Mesothelial cell of epicardium (in vitro differentiated cells): ENCODE measurements at regions not wholly inside any gene's neighbourhood (a gene's known extent, or its start where the extent isn't known, plus 50 kb on each side); places are given as distances from the start of the nearest gene placed in this dataset.

Experiments used
- DNase-seq, 2 experiments: peaks; one replicate each; pipeline ENCODE4 v3.0.0; 2021; ENCODE audit warnings: low spot score in 2 of 2; ENCODE audit not compliant: unreplicated experiment in 2 of 2
- H3K27ac Mint-ChIP-seq: 2 replicates; pipeline ENCODE4 v1.8.0; 2021; ENCODE audit warnings: mixed read lengths
- H3K27me3 Mint-ChIP-seq: 2 replicates; pipeline ENCODE4 v1.8.0; 2021; ENCODE audit warnings: low read depth, mixed read lengths
- H3K36me3 Mint-ChIP-seq: 2 replicates; pipeline ENCODE4 v1.8.0; 2021; ENCODE audit warnings: mixed read lengths
- H3K4me1 Mint-ChIP-seq: 2 replicates; pipeline ENCODE4 v1.8.0; 2021; ENCODE audit warnings: mixed read lengths
- H3K4me3 Mint-ChIP-seq: 2 replicates; pipeline ENCODE4 v1.8.0; 2021; ENCODE audit warnings: mild to moderate bottlenecking, moderate library complexity, mixed read lengths
- H3K9me3 Mint-ChIP-seq: 2 replicates; pipeline ENCODE4 v1.8.0; 2021; ENCODE audit warnings: mixed read lengths
- CTCF ChIP-seq: fragments of 200-600 bp; sonication (generic); IDR thresholded peaks from one replicate; pipeline ENCODE4 v1.5.0; 2021; ENCODE audit warnings: antibody characterized with exemption; ENCODE audit not compliant: unreplicated experiment

DNA sequence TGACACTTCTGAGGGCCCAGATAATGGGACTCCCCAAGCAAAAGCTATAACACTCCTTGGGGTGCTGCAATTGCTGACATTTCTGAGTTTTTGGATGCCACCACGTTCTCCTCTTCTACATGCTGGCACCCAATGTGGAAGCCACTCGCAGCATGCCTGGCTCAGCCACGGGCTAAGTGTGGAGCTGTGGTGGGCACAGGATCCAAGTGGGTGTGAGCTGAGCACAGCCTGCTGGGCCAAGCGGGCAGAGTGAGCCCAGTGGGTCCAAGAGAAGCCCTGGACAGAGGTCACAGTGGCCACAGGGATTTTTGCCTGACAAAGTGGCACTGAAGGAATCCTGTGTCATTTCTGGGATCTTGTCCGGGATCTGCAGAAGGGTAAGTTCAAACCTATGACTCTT, 213.2 kb downstream of the C6orf118 start:
- Mint-ChIP-seq H3K27ac (no peak overlapping the region), H3K36me3 (no peaks in the 10 kb centered on the region), H3K9me3 (peaks cover 42% of the 10 kb centered on the region), H3K4me3 (no peak overlapping the region), H3K27me3 (no peaks in the 10 kb centered on the region), H3K4me1 (no peaks in the 10 kb centered on the region)
- TF ChIP-seq CTCF, result no peak
- no peak for DNase-seq

DNA sequence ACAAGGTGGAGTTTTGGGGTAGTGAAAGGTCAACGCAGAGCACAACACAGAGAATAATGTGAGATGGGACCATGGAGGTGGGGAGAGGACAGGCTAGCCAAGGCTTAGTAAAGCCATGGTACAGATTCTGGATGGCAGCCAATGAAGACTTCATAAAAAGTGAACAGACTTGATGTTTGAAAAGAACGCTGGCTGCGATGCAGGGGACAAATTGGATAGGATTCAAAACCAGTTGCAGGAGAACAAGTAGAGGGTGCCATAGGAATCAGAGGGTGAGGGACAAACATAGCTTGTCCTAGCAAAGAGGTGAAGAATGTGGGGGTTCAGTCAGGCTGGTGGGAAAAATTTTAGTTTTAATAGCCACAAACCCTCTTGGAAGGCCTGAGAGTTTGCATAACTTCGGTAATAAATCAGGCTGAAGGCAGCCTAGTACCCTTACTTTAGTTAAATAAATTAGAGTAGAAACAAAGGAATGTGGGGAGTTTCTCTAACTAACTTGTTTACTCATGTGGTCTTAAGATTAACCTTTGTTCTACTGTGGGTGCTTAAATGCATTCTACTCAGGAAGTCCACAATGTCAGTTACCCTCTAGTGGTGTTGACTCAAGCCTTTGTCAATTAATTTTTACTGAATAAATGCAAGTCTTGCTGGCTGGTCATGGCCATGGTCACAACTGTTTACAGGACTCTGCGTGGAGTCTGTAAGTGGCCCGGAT, 216.4 kb downstream of the C6orf118 start:
- Mint-ChIP-seq H3K4me1 (no peaks in the 10 kb centered on the region), H3K4me3 (no peak overlapping the region), H3K27ac (no peak overlapping the region), H3K27me3 (no peaks in the 10 kb centered on the region), H3K9me3 (peaks cover 46% of the 10 kb centered on the region), H3K36me3 (no peaks in the 10 kb centered on the region)
- TF ChIP-seq CTCF, result no peak
- no peak for DNase-seq

- H3K4me3 Mint-ChIP-seq, result no peak overlapping the region
- no peak for TF ChIP-seq CTCF
- no peaks in the 10 kb centered on the region for H3K36me3 Mint-ChIP-seq
- H3K27ac Mint-ChIP-seq, result no peak overlapping the region
- no peaks in the 10 kb centered on the region for H3K4me1 Mint-ChIP-seq
- H3K9me3 Mint-ChIP-seq, result peaks cover 34% of the 10 kb centered on the region
- DNase-seq, result no peak
- H3K27me3 Mint-ChIP-seq, result no peaks in the 10 kb centered on the region
Measured at GRCh38 chr6:165091121-165091785, 218.2 kb downstream of the C6orf118 start.

- no peak for TF ChIP-seq CTCF
- peaks cover 28% of the 10 kb centered on the region for H3K9me3 Mint-ChIP-seq
- H3K4me3 Mint-ChIP-seq, result no peak overlapping the region
- H3K4me1 Mint-ChIP-seq, result no peaks in the 10 kb centered on the region
- no peaks in the 10 kb centered on the region for H3K27me3 Mint-ChIP-seq
- no peaks in the 10 kb centered on the region for H3K36me3 Mint-ChIP-seq
- no peak for DNase-seq
- H3K27ac Mint-ChIP-seq, result no peak overlapping the region
Measured at GRCh38 chr6:165090242-165090641, 219.2 kb downstream of the C6orf118 start.

- Mint-ChIP-seq H3K4me3 (no peak overlapping the region), H3K36me3 (no peaks in the 10 kb centered on the region), H3K9me3 (peaks cover 4% of the 10 kb centered on the region), H3K27ac (no peak overlapping the region), H3K27me3 (no peaks in the 10 kb centered on the region), H3K4me1 (no peaks in the 10 kb centered on the region)
- no peak for DNase-seq
- no peak for TF ChIP-seq CTCF
Measured at GRCh38 chr6:165086814-165087213, 222.6 kb downstream of the C6orf118 start.
